Activated CD4-positive, alpha-beta memory T cell treated with anti-CD3 and anti-CD28 coated beads for 36 hours (primary cell): ENCODE measurements at regions not wholly inside any gene's neighbourhood (a gene's known extent, or its start where the extent isn't known, plus 50 kb on each side); places are given as distances from the start of the nearest gene placed in this dataset.
"Not testable (repeated sequence)": the region's sequence is repeated elsewhere in the genome, so short reads cannot be mapped to it uniquely, and the experiment has no call there.

Experiments used
- CTCF ChIA-PET: fragments of 350-600 bp; sonication (Branson Sonifier 250); formaldehyde crosslinking; loops from one replicate; lab custom pipeline; 2021; ENCODE audit warnings: antibody characterized with exemption, inconsistent platforms; lab: Charles Lee
- POLR2A ChIA-PET: fragments of 350-600 bp; sonication (Branson Sonifier 250); formaldehyde crosslinking; loops from one replicate; lab custom pipeline; 2021; ENCODE audit warnings: antibody characterized with exemption; lab: Charles Lee
- DNase-seq: peaks from one replicate; pipeline ENCODE4 v3.0.0-alpha.2; 2020
- H3K27ac Mint-ChIP-seq: one replicate; pipeline ENCODE4 v1.8.0; 2021; ENCODE audit warnings: mixed read lengths
- H3K27me3 Mint-ChIP-seq: one replicate; pipeline ENCODE4 v1.8.0; 2021; ENCODE audit warnings: mixed read lengths
- H3K36me3 Mint-ChIP-seq: one replicate; pipeline ENCODE4 v1.8.0; 2021; ENCODE audit warnings: mixed read lengths
- H3K4me1 Mint-ChIP-seq: one replicate; pipeline ENCODE4 v1.8.0; 2021; ENCODE audit warnings: low read depth, mixed read lengths
- H3K4me3 Mint-ChIP-seq: one replicate; pipeline ENCODE4 v1.8.0; 2021; ENCODE audit warnings: mild to moderate bottlenecking, mixed read lengths
- H3K9me3 Mint-ChIP-seq: one replicate; pipeline ENCODE4 v1.8.0; 2021; ENCODE audit warnings: mixed read lengths
- intact Hi-C: fragments of 100-400 bp; cut with micrococcal nuclease; formaldehyde crosslinking; loops from one replicate; pipeline ENCODE4 v1.15.1; 2023

DNA sequence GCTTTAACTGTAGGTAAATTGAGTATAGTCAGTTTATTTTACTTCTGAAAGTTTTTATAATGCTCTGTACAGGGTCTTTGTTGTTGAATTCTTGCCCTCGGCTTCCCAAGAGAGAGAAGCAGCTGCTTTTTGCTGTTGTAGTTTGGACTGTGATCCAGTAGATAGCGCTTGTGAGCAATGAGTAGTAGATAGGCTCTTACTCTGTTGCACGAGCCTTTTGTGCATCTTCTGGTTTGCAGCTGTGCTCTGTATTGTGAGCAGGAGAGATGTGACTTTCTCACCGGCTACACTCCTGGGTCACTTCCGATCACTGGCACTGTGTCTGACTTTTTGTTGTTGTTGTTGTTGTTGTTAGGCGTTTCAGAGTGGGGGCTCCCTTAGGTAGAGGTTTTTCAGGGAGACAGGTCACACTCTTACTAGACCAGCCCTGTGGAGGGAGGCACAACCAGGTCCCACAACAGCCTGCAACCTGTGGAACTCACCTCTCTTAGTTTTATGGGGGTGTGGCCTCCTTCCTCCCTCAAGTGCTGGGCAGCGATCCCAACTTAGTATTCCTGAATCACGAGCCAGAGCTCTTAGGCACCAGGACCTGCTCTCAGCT is 822.1 kb upstream of the GALNTL6 start:
- no peak overlapping the region for H3K27ac Mint-ChIP-seq
- DNase-seq: no peak
- intact Hi-C loops: no loop called here
- no peaks in the 10 kb centered on the region for H3K36me3 Mint-ChIP-seq
- H3K9me3 Mint-ChIP-seq: peaks cover 2% of the 10 kb centered on the region
- no peak overlapping the region for H3K4me3 Mint-ChIP-seq
- no peaks in the 10 kb centered on the region for H3K4me1 Mint-ChIP-seq
- no peaks in the 10 kb centered on the region for H3K27me3 Mint-ChIP-seq
- POLR2A ChIA-PET: no interaction called here
- CTCF ChIA-PET: no interaction called here

DNA sequence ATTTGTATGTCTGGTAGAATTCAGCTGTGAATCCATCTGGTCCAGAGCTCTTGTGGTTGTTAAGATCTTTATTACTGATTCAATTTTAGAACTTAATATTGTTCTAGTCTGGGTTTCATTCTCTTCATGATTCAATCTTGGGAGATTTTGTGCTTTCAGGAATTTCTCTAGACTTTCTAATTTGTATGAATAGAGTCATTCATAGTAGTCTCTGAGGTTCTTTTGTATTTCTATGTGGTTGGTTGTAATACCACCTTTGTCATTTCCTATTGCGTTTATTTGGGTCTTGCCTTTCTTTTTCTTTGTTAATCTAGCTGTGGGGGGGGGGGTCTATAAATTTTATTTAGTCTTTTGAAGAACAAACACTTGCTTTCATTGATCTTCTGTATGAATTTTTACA is 824.8 kb upstream of the GALNTL6 start:
- H3K4me3 Mint-ChIP-seq: no peak overlapping the region
- peaks cover 2% of the 10 kb centered on the region for H3K9me3 Mint-ChIP-seq
- no peak for DNase-seq
- H3K27me3 Mint-ChIP-seq: no peaks in the 10 kb centered on the region
- no peaks in the 10 kb centered on the region for H3K4me1 Mint-ChIP-seq
- ChIA-PET CTCF (no interaction called here), POLR2A (no interaction called here)
- H3K27ac Mint-ChIP-seq: no peak overlapping the region
- no peaks in the 10 kb centered on the region for H3K36me3 Mint-ChIP-seq
- intact Hi-C loops: no loop called here

DNA sequence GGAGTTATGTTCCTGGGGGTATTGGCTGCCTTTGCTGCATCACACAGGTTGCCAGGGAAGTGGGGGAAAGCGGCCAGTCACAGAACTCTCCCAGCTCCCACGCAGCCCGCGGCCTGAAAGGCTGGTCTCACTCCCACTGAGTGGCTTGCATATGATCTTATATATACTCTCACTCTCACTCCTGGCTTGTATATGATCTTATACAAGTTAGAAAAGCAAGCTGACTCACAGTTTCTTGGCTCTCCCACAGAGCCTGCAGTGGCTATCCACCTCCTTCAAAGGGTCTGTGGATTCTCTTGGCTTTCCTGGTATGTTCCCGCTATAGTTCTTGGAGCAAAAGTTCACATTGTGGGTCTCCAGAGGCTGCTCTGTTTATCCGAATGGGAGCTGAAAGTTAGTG is 833.5 kb upstream of the GALNTL6 start:
- Mint-ChIP-seq H3K4me3 (no peak overlapping the region), H3K27me3 (no peaks in the 10 kb centered on the region), H3K27ac (no peak overlapping the region), H3K4me1 (no peaks in the 10 kb centered on the region), H3K36me3 (no peaks in the 10 kb centered on the region), H3K9me3 (peaks cover 9% of the 10 kb centered on the region)
- DNase-seq: no peak
- ChIA-PET POLR2A (no interaction called here), CTCF (no interaction called here)
- intact Hi-C loops: no loop called here

DNA sequence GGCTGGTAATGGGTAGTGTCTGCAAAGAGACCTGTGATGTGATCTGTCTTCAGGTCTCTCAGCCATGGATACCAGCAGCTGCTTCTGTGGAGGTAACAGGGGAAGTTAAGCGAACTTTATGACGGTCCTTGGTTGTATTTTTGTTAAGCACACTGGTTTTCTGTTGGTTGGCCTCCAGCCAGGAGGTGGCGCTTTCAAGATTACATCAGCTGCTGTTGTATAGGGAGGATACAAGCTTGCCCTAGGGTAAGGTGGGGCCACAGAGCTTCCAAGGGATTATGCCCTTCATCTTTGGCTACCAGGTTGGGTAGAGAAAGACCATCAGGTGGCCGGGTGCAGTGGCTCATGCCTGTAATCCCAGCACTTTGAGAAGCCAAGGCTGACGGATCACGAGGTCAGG is 834.2 kb upstream of the GALNTL6 start:
- Mint-ChIP-seq H3K27me3 (no peaks in the 10 kb centered on the region), H3K9me3 (peaks cover 9% of the 10 kb centered on the region), H3K4me3 (no peak overlapping the region), H3K36me3 (no peaks in the 10 kb centered on the region), H3K4me1 (no peaks in the 10 kb centered on the region), H3K27ac (no peak overlapping the region)
- intact Hi-C loops: no loop called here
- CTCF ChIA-PET: no interaction called here
- POLR2A ChIA-PET: no interaction called here
- DNase-seq: no peak

DNA sequence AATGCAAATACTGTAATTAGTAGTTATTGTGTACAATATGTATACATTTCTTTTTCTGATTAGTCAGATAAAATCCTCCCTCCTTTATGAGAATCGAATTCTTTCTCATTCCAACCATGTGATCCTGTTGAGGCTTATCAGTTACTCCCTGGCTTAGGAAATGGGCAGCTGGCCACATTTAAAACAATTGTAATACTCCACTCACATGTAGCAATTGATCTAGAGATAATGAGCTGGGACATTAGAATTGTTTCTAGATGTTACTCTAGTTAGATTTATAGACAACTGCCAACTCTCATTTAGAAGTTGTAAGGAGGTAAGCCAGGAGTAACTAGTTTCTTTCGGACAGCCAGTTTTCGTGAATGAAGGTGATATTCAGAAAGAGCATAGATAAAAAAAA is 859.3 kb upstream of the AADAT start:
- H3K36me3 Mint-ChIP-seq: no peaks in the 10 kb centered on the region
- DNase-seq: no peak
- POLR2A ChIA-PET: no interaction called here
- CTCF ChIA-PET: no interaction called here
- intact Hi-C loops: no loop called here
- no peaks in the 10 kb centered on the region for H3K27me3 Mint-ChIP-seq
- no peaks in the 10 kb centered on the region for H3K4me1 Mint-ChIP-seq
- H3K27ac Mint-ChIP-seq: no peak overlapping the region
- peaks cover 10% of the 10 kb centered on the region for H3K9me3 Mint-ChIP-seq
- H3K4me3 Mint-ChIP-seq: no peak overlapping the region

DNA sequence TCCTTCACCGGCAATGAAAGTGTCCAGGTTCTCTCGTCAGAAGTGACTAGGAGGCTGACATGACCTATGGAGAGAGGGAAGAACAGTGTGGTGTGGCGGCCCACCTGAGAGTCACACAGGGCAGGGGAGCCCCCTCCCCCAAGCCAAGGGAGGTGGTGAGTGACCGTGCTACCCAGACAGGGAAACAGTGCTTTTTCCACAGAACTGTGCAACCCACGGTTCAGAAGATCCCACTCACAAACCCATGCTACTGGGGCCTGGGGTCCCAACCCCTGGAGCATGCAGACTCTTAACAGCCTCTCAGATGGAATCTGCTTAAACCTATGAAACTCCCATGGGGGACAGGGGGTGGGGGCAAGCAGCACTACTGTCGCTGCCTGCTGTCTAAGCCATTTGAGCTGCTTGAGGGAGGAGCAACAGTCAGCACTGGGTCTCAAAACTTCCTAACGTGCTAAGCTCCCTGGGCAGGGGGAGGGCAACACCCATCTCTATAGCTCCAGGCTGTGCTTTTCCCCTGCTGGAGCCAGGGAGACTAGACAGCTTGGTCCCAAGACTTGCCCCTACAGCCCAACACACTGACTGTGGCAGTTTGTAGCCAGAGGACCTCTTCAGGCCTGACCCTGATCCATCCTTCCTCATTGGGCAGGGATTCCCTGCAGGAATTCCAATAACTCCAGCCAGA is 850.4 kb upstream of the AADAT start:
- intact Hi-C loops: no loop called here
- no peak overlapping the region for H3K27ac Mint-ChIP-seq
- no peak for DNase-seq
- CTCF ChIA-PET: no interaction called here
- POLR2A ChIA-PET: no interaction called here
- H3K36me3 Mint-ChIP-seq: no peaks in the 10 kb centered on the region
- no peaks in the 10 kb centered on the region for H3K27me3 Mint-ChIP-seq
- no peak overlapping the region for H3K4me3 Mint-ChIP-seq
- no peaks in the 10 kb centered on the region for H3K4me1 Mint-ChIP-seq
- H3K9me3 Mint-ChIP-seq: peaks cover 21% of the 10 kb centered on the region

DNA sequence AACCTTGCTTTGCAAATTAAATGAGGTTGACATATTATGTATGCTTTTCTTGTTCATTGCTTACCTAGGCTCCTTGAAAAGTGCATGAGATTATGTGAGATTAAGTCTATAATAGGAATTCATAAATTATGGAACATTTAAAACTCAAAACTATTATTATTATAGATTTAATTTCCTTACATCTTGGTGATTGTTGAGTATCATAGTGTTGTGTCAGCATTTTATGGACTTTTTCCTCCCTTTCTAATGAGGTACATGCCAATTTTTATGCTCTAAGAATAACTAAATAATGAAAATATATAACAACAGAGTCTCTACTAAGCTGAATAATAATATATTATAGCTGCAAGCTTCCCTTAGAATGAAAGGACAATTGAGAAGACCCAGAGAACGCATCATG is 848.8 kb upstream of the AADAT start:
- Mint-ChIP-seq H3K4me3 (no peak overlapping the region), H3K36me3 (no peaks in the 10 kb centered on the region), H3K27me3 (no peaks in the 10 kb centered on the region), H3K9me3 (peaks cover 21% of the 10 kb centered on the region), H3K27ac (no peak overlapping the region), H3K4me1 (no peaks in the 10 kb centered on the region)
- no peak for DNase-seq
- intact Hi-C loops: no loop called here
- ChIA-PET POLR2A (no interaction called here), CTCF (no interaction called here)

DNA sequence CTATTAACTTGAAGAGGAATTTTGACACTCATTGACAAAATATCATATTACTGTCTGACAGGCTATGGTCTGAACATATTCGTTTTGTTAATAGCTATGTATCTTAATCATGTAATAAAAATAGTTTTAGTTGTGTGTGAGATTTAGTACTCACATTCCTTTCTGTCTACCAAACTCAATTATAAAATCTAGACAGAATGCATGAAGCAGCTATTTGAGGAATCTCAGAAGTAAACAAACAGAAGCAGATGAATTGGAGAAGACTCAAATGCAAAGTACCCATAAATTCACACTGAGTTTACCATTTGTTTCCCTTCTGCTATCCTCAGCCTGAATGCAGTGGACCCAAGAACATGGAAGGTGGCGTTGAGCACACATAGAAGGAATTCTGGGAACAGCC is 841.6 kb upstream of the AADAT start:
- no peaks in the 10 kb centered on the region for H3K27me3 Mint-ChIP-seq
- no peaks in the 10 kb centered on the region for H3K36me3 Mint-ChIP-seq
- POLR2A ChIA-PET: no interaction called here
- H3K9me3 Mint-ChIP-seq: no peaks in the 10 kb centered on the region
- H3K4me1 Mint-ChIP-seq: no peaks in the 10 kb centered on the region
- intact Hi-C loops: no loop called here
- CTCF ChIA-PET: no interaction called here
- no peak overlapping the region for H3K4me3 Mint-ChIP-seq
- H3K27ac Mint-ChIP-seq: no peak overlapping the region
- DNase-seq: no peak

DNA sequence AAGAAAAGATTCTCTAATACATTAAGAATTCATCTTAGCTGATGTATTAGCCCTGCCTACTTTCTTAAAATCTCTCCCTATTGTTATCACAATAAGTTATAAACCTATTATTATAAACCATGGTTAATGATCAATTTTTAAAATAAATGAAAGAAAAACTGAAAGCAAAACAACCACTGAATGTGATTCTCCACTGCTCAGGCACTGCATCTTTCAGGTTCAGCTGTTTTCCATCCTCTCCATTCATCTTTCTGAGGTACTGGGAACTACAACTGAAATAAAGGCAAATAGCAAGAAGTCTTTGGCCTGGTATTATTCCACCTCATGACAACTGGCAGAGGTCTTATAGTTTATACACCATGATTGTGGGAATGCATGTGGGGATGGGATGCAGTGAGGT is 798.9 kb upstream of the AADAT start:
- Mint-ChIP-seq H3K4me1 (no peaks in the 10 kb centered on the region), H3K9me3 (peaks cover 17% of the 10 kb centered on the region), H3K4me3 (no peak overlapping the region), H3K27ac (no peak overlapping the region), H3K36me3 (no peaks in the 10 kb centered on the region), H3K27me3 (no peaks in the 10 kb centered on the region)
- no peak for DNase-seq
- ChIA-PET CTCF (no interaction called here), POLR2A (no interaction called here)
- intact Hi-C loops: no loop called here

DNA sequence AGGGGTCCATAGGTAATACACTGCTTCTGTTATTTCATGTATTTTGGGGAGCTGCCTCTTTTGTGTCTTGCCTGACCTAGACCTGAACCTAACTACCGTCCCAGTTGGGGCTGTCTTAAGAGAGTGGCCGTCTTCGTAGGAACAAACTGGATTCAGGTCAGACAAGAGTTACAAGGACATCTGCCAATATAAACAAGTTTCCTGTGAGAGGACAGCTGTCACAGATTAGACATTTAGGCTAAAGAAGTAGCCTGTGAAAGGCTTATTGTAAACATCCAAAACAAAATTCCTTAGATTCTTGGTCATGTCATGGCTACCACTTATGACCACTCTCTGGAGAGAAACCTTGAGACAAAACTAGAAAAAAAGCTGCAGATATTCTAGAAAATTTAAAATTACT is 797.6 kb upstream of the AADAT start:
- peaks cover 11% of the 10 kb centered on the region for H3K9me3 Mint-ChIP-seq
- no peak overlapping the region for H3K27ac Mint-ChIP-seq
- intact Hi-C loops: no loop called here
- DNase-seq: no peak
- H3K27me3 Mint-ChIP-seq: no peaks in the 10 kb centered on the region
- H3K36me3 Mint-ChIP-seq: no peaks in the 10 kb centered on the region
- no peaks in the 10 kb centered on the region for H3K4me1 Mint-ChIP-seq
- ChIA-PET POLR2A (no interaction called here), CTCF (no interaction called here)
- H3K4me3 Mint-ChIP-seq: no peak overlapping the region

DNA sequence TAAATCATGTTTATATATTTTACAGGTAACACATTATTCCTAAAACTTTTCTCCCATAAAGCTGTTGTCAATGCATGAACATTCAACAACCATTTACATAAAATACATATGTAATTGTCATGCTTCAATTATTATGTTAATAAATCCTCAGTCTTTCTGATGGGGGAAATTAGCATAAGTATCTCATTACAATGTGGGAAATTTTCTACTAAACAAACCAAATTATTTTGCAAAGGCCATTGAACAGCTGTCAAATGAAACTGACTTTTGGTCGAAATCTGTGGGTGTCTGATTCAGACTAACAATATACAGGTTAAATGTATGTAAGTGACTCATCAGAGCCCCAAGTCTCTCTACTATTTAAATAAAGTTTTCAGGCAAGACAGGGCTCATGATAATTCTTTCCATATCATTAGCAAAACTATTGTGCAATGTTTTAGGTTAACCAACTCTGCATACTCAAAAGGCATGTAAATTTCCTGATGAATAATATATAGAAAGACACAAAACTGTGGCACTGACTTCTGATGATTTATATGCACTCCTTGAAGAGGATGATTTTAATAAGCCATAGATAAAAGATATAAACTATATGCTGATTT is 795.3 kb upstream of the AADAT start:
- intact Hi-C loops: no loop called here
- Mint-ChIP-seq H3K27ac (no peak overlapping the region), H3K36me3 (no peaks in the 10 kb centered on the region), H3K9me3 (peaks cover 13% of the 10 kb centered on the region), H3K4me3 (no peak overlapping the region), H3K27me3 (no peaks in the 10 kb centered on the region), H3K4me1 (no peaks in the 10 kb centered on the region)
- DNase-seq: no peak
- ChIA-PET CTCF (no interaction called here), POLR2A (no interaction called here)

DNA sequence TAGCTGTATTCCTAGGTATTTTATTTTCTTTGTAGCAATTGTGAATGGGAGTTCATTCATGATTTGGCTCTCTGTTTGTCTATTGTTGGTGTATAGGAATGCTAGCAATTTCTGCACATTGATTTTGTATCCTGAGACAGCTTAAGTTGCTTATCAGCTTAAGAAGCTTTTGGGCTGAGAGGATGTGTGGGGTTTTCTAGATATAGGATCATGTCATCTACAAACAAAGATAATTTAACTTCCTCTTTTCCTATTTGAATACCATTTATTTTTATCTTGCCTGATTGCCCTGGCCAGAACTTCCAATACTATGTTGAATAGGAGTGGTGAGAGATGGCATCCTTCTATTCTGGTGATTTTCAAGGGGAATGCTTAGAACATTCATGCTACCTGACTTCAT is 791.9 kb upstream of the AADAT start:
- H3K36me3 Mint-ChIP-seq, H3K4me3 Mint-ChIP-seq, DNase-seq, CTCF ChIA-PET, intact Hi-C loops, H3K4me1 Mint-ChIP-seq, POLR2A ChIA-PET, H3K27me3 Mint-ChIP-seq, H3K27ac Mint-ChIP-seq, H3K9me3 Mint-ChIP-seq: not testable (repeated sequence)

DNA sequence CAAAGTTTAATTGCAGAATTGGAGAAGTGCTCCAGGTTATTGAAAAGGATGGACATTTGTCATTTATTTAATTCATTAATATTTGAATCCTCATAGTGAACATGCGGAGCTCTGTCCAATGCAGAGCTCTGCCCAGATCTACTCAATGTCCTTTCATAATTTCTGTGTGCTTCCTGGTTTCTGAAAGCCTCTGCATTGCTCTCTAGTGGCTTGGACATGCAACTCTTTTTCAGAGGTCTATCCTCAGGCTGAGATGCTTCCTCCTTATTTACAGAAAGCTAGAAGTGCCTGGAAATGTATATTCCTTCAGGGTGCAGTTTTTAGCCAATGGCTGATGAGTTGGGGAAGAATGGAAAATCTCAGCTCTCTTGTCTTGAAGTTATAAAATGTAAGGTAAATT is 786.1 kb upstream of the AADAT start:
- Mint-ChIP-seq H3K27ac (no peak overlapping the region), H3K27me3 (no peaks in the 10 kb centered on the region), H3K4me3 (no peak overlapping the region), H3K36me3 (no peaks in the 10 kb centered on the region), H3K4me1 (no peaks in the 10 kb centered on the region), H3K9me3 (peaks cover 12% of the 10 kb centered on the region)
- POLR2A ChIA-PET: no interaction called here
- CTCF ChIA-PET: interaction anchor here (0.7 kb wide), 1 partner anchor 342 kb away, joined by 3 read pairs; no protein-coding TSS in a partner anchor
- no peak for DNase-seq
- intact Hi-C loops: no loop called here
